ENCODE measurements at regions not wholly inside any gene's neighbourhood (a gene's known extent, or its start where the extent isn't known, plus 50 kb on each side); places are given as distances from the start of the nearest gene placed in this dataset.

- no peak for DNase-seq
Measured at GRCh38 chr4:189302719-189303118, 638.0 kb upstream of the FRG1 start.

DNA sequence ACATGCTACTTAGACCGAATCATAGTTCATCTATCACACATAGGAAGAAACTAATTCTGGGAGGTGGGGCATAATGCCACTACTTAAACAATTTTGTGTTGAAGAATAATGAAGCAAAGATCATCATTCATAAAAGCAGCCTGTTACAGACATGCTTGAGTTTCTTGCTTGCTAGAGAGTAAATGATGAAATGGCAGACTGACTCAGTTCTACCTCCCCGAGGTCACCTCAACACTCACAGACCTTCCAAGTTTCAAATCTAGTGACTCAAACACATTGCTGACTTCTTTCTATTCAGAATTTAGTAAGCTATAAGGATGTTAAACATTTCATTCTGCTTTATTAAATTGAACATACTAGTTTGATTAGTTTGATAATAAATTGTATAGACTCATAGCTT lies 636.5 kb upstream of the FRG1 start:
- DNase-seq: peak; percentile 43

- peak; percentile 67 for DNase-seq
Measured at GRCh38 chr4:189304809-189305208, 635.9 kb upstream of the FRG1 start.

DNA sequence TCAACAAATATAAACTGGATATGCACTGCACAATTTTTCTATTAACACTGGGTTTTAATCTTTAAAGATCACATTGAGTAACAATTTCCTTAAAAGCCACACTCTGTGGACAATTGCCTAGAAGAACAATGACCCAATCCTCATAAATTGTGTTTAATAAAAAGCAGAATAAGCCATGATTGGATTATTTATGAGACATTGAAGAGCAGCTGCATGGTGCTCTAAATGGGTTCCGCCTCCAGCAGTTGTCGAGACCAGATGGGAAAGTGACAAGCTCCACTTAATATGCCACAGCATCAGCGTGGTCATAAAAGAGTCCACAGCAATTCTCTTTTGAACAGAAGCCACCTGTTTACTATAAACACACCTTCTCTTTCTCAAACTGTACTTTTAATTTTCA lies 635.2 kb upstream of the FRG1 start:
- peak; percentile 10 for DNase-seq

GRCh38 chr4:189311251-189311650 lies 629.4 kb upstream of the FRG1 start:
- DNase-seq: no peak

- DNase-seq: no peak
Measured at GRCh38 chr4:189313064-189313463, 627.6 kb upstream of the FRG1 start.

GRCh38 chr4:189313861-189314513 lies 626.7 kb upstream of the FRG1 start:
- DNase-seq: no peak

GRCh38 chr4:189322426-189322825 lies 618.2 kb upstream of the FRG1 start:
- no peak for DNase-seq

GRCh38 chr4:189341881-189342280 lies 598.8 kb upstream of the FRG1 start:
- DNase-seq: no peak

- no peak for DNase-seq
Measured at GRCh38 chr4:189355590-189355989, 585.1 kb upstream of the FRG1 start.

DNA sequence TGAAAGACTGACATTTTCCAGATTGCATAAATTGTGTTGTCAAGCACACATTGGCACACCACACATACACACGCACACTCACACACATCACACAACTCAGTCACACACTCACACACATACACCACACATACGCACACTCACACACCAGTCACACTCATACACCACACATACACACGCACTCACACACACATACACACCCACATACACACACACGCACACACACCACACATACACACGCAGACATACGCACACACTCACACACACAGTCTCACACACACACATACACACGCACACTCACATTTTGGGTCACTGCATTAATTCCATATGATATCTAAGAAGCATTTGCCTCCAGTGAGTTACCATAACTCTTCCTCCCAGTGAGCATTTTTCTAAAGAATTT lies 578.3 kb upstream of the FRG1 start:
- no peak for DNase-seq

DNA sequence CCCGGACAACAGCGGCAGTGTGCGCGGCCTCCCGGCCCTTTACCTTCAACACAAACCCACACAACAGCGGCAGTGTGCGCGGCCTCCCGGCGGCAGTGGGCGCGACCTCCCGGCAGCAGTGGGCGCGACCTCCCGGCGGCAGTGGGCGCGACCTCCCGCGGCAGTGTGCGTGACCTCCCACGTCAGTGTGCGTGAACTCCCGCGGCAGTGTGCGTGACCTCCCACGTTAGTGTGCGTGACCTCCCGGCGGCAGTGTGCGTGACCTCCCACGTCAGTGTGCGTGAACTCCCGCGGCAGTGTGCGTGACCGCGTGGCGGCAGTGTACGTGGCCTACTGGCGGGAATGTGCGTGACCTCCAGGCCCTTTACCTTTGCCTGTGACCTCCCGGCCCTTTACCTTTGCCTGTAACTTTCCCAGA lies 576.6 kb upstream of the FRG1 start:
- no peak for DNase-seq

DNA sequence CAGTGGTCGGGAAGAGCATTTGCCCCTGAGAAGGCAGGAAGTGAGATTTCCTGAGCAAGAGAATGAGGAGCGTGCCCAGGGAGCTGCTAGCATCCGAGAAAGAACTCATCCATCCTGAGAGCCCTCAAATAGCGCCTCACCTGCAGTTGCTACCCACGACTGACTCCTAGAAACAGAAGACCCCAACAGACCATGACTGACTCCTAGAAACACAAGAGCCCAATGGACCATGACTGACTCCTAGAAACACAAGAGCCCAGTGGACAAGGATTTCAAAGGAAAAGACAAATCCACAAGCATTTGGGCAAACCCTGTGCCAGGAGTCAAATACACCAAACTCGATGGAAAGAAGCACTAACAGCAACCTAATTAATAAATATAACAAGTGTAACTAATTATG lies 575.2 kb upstream of the FRG1 start:
- no peak for DNase-seq

- no peak for DNase-seq
Measured at GRCh38 chr4:189367832-189368231, 572.8 kb upstream of the FRG1 start.

DNA sequence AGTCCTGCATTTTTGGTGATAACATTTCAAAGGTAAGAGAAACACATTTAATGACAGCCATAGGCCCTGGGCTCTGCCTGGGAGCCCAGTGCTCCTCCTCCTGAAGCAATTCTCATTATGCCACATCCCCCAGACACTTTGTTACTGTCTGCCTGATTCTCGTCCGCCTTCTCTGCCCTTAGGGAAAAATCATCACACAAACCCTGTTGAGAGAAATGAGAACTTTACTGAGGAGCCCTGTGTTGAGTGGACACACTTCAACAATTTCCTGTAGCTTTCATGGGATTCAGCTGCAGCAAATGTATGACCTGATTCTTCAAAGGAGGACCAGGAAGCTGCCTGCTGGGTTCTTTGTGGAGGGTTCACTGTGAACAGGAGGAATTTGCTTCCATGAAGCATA lies 566.5 kb upstream of the FRG1 start:
- DNase-seq: no peak

GRCh38 chr4:189376901-189377300 lies 563.8 kb upstream of the FRG1 start:
- no peak for DNase-seq

DNA sequence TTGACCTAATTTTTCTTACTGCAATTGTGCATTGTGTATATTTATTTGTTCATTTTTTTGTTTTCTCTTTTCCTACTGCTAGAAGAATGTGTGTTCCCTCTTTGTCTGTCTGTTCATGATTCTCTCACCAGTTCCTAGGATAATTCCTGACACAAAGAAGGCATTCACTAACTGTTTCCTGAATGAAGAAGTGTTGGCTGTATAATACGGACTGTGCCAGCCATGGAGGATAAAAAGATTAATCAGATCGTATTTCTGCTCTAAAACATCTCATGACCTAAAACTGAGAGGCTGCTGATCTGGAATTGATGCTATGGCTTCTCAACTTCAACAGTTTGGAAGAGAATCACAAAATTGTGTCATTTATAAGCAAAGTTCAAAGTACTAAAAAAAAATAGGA lies 563.1 kb upstream of the FRG1 start:
- no peak for DNase-seq

- no peak for DNase-seq
Measured at GRCh38 chr4:189385098-189385497, 555.6 kb upstream of the FRG1 start.

DNA sequence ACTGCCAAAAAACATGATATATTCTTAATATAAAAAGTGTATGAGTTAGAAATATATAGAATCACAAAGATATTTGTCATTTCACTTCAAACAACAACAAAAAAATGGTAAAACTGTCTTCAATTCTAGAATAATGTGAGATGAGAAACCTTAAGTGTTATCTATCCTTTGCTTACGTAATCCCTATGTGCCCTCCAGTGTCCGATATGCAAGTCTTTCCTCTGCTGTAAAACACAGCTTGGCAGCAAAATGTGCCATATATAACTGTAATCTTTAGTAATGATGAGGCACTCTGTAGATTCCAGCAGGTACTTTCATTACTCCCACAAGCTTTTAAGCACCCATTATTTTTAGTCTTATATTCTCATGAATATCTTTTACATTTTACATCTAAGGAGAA lies 555.1 kb upstream of the FRG1 start:
- DNase-seq: no peak

- no peak for DNase-seq
Measured at GRCh38 chr4:189396435-189396834, 544.2 kb upstream of the FRG1 start.

DNA sequence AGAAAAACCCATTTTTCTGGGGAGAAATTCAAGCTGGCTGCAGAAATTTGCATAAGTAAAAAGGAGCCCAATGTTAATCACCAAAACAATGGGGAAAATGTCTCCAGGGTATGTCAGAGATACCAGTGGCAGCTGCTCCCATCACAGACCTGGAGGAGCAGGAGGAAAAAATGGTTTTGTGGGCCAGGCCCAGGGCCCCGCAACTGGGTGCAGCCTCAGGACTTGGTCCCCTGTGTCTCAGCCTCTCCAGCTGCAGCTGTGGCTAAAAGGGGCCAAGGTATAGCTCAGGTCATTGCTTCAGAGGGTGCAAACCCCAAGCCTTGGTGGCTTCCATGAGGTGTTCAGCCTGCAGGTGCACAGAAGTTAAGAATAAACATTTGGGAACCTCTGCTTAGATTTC lies 536.4 kb upstream of the FRG1 start:
- no peak for DNase-seq

- DNase-seq: no peak
Measured at GRCh38 chr4:189409158-189409557, 531.5 kb upstream of the FRG1 start.

- DNase-seq: no peak
Measured at GRCh38 chr4:189414021-189414420, 526.7 kb upstream of the FRG1 start.

GRCh38 chr4:189420572-189420971 lies 520.1 kb upstream of the FRG1 start:
- DNase-seq: no peak

DNA sequence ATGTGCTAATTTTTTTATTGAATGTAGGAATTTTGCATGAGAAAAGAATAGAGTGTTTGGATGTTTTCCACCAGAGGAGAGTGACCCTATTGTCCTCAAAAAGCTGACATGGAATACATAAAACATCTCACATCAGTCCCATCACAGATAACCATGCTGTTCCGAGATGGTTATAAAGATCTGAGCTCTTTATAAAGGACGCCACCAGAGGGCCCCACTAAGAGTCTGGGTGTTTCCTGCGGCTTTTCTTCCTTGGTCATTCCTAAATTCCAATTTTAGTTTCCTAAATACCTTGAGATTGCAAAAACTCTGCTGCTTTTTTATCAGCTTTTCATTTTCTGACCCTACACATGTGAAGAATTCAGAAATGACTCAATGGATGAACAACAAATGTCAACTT lies 504.5 kb upstream of the FRG1 start:
- DNase-seq: no peak

DNA sequence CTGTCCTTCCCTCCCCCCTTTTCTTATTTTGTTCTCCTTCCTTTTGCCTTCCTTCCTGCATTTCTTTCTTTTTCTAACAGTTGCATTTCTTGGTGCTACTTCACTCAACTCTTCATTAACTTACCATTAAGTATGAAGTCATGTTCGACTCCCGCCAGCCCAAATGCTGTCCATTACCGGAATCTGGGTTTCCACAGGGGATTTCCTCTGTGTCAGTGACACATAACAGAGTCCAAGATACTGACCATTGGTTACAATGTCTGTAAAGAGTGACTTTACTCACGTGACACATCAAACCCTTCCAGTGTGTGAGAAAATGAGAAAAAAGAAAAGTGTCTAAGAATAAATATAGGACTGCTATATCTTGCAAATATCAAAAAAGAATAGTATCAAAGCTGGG lies 500.0 kb upstream of the FRG1 start:
- no peak for DNase-seq

Measured in fibroblast of upper back skin (primary cell).